ENCODE measurements at regions not wholly inside any gene's neighbourhood (a gene's known extent, or its start where the extent isn't known, plus 50 kb on each side); places are given as distances from the start of the nearest gene placed in this dataset.
"Not testable (repeated sequence)": the region's sequence is repeated elsewhere in the genome, so short reads cannot be mapped to it uniquely, and the experiment has no call there.

DNA sequence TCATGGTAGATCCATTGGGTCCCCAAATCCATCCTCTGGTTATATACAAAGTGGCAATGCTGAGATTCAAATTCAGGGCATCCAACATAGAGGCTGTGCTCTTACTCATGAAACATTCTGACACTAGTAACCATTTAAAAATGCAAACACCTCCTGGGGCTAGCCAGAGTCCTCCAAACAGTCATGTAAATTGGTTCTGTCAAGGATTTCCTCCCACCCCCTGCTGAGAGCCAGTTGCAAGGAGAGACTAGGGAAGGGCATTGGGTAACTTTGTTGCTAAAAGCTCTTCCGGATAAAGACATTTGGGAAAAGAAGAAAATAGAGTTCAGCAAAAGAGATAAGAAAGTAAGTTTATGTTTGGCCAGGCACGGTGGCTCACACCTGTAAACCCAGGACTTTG is 58.3 kb downstream of the ART5 start:
- not testable (repeated sequence) for DNase-seq

GRCh38 chr11:3581389-3581725 is 60.4 kb downstream of the ART5 start:
- DNase-seq = not testable (repeated sequence)

DNA sequence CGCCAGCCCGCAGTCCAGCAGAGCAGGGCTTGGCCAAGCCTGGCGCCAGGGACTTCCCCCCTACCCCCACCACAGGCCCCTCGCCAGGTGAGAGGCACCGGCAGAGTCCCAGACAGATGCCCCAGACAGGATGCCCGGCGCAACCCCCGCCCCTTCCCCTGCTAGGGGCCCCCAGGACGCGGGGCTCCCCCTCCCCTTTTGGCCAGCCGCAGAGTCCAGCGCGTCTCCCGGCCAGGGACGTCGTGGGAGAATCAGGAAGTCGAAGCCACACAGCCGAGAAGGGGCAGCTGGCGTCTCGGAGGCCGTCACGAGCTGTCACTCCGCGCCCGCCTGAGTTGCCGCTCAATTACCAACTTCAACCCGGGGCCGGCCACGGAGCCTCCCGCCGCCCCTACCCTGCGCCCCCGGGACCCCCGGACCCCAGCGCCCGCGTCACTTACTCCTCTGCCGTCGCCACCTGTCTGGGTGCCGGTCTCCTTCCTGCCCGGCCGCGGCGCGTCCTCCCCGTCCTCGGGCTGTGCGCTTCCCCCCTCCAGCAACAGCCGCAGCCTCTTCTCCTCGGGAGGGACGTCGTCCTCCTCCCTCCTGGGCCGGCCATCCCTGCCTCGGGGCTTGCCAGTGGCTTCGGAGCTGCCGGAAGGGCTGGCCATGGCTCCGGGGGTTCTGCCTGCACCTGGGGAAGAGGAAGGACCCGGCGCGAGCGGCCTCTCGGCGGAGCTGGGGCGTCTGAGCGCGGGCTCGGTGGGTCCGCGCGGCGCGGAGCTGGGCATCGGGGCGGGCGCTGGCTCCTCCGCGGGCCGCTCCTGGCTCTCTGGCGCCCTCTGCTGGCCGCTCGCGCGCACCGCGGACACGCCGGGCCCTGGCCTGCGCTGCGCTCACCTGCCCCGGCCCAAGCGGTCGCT is 61.1 kb downstream of the ART5 start:
- DNase-seq = peak in 1 of 2 experiments; percentile 20

DNA sequence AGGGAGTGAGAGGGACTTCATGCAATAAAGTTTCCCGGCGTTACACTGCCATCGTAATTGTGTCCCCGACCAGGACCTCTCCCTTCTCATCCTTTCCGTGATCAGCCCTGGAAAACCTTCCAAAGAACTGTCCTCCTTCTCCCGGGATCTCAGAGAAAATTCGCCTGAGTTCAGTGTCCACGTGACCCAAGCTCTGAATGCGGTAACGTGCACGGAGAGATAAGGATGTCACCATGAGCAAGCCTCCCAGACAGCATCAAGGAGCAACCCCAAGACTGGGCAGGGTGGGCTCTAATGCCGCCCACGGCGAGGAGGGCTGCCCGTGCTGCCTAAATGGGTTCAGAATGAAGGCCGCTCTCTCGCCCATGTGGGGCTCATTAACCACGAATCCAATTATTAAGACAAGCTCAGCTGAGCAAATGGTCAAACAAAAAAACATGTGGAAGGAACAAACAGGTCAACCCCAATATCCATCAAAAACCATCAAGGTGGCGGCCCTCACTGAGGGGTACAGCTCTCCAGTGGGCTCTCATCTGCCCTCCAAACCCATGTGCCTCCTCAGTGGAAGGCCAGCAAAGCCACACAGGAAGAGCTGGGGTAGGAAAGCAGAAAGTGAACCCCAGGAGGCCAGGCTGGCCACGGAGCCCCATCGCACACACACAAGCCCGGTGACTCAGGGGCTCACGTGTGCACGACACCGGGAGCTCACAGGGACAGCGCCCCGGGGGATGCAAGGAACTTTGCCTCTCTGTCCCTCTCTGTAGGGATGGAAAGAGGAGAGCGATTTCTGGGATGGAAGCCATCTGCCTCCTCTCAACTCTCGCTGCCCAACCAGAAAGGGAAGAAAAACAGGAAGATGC is 62.0 kb downstream of the ART5 start:
- not testable (repeated sequence) for DNase-seq

DNA sequence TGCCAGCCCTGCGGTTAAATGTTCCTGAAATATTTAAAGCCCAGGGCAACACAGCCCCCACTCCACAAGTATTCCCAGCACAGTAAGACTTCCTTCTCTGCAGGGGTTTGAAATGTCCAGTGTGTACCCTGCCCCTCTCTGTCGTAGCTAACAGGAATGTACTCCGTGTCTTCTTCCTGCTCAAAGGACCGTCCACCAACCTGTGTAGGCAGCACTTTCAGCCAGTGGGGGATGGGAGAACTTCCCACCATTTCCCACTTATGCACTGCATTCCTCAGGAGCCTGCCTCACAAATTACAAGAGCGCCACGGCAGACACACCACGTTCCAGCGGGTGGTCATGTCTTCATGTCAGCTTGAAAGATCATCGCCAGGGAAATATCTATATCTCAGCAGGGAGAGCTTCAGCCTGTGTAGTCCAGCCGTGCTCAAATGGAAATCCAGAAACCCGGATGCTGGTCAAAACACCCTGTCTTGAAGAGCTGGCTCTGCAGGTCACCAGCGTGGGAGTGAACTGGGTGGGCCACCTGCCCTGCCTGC is 65.7 kb downstream of the ART5 start:
- DNase-seq = not testable (repeated sequence)

DNA sequence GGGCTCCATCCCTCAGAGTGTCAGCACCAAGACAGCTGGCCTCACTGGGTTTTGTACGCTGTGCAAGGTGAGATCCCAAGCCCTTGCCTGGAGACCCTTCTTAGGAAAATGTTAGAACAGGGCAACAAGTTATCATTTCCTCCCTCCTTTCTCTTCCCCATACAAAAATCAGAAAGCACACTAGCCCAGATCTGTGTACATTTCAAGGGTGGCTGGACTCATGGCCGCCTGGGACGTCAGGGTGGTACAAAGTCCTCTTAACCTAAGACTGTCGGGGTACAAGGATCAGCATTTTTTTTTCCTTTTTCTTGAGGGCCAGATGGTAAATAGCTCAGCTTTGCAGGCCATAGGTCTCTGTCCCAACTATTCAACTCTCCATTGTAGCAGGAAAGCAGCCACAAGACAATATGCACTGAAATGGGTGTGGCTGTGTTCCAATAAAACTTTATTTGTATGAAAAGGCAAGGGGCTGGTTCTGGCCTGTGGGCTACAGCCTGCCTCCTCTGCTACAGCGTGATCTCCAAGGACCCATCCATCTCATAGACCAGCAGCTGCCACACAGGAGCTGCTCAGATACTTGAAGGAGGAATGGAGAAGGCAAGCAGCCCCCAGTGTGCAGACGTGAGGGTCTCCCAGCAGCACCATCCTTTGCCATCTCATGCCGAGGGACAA is 68.7 kb downstream of the ART5 start:
- not testable (repeated sequence) for DNase-seq

GRCh38 chr11:3571752-3572151 is 70.0 kb downstream of the ART5 start:
- DNase-seq = not testable (repeated sequence)

GRCh38 chr11:3565838-3566237 is 76.0 kb downstream of the ART5 start:
- not testable (repeated sequence) for DNase-seq

GRCh38 chr11:3564383-3564782 is 77.4 kb downstream of the ART5 start:
- not testable (repeated sequence) for DNase-seq

- DNase-seq = not testable (repeated sequence)
Observed at GRCh38 chr11:3554621-3555020, 87.2 kb downstream of the ART5 start.

GRCh38 chr11:3544990-3545389 is 96.8 kb downstream of the ART5 start:
- DNase-seq = not testable (repeated sequence)

DNA sequence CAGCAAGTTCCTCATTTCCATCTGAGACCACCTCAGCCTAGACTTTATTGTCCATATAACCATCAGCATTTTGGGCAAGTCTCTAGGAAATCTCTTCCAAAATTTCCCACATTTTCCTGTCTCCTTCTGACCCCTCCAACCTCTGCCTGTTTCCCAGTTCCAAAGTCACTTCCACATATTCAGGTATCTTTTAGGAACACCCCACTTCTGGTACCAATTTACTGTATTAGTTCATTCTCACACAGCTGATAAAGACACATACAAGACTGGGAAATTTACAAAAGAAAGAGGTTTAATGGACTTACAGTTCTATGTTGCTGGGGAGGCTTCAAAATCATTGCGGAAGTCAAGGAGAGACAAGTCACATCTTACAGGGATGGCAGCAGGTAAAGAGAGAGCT is 103.6 kb downstream of the ART5 start:
- DNase-seq = not testable (repeated sequence)

DNA sequence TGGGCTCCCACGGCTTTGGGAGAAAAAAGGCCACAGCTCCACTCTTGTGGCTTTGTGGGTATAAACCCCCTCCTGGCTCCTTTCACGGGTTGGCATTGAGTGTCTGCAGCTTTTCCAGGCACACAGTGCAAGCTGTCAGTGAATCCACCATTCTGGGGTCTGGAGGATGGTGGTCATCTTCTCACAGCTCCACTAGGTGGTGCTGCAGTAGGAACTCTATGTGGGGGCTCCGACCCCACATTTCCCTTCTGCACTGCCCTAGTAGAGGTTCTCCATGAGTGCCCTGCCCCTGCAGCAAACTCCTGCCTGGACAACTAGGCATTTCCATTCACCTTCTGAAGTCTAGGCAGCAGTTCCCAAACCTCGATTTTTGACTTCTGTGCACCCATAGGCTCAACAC is 104.5 kb downstream of the ART5 start:
- DNase-seq = not testable (repeated sequence)

DNA sequence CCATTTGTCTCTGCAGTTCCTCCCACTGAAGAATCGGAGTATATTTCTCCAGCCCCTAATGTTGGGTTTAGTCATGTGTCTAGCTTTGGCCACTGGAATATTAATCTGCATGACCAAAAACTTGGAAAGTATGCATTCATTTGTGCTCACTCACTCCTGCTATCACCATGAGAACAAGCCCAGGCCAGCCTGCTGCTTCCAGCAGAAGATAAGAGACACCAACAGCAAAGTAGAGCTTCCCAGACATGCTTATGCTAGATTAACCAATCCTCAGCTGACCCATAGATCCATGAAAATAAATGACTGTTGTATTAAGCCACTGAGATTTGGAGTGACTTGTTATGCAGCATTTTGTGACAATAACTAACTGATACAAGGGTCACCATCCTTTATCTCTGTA is 108.8 kb downstream of the ART5 start:
- DNase-seq = not testable (repeated sequence)

DNA sequence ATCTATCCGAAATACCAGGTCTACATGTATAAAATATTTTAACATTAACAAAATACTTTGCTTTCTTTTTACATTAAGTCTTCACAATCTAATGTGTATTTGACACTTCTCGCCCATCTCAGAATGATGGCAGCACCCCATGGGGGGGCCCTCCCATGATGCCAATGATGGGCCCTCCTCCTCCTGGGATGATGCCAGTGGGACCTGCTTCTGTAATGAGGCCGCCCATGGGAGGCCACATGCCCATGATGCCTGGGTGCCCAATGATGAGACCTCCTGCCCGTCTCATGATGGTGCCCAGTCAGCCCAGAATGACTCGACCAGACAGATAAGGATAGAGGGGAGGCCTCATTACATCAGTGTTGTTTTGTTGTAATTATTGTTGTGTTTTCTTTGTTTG is 110.5 kb downstream of the ART5 start:
- DNase-seq = not testable (repeated sequence)

- not testable (repeated sequence) for DNase-seq
Observed at GRCh38 chr11:3523567-3523966, 118.2 kb downstream of the ART5 start.

GRCh38 chr11:3520905-3521304 is 120.9 kb downstream of the ART5 start:
- DNase-seq = not testable (repeated sequence)

GRCh38 chr11:3519841-3520240 is 122.0 kb downstream of the ART5 start:
- not testable (repeated sequence) for DNase-seq

DNA sequence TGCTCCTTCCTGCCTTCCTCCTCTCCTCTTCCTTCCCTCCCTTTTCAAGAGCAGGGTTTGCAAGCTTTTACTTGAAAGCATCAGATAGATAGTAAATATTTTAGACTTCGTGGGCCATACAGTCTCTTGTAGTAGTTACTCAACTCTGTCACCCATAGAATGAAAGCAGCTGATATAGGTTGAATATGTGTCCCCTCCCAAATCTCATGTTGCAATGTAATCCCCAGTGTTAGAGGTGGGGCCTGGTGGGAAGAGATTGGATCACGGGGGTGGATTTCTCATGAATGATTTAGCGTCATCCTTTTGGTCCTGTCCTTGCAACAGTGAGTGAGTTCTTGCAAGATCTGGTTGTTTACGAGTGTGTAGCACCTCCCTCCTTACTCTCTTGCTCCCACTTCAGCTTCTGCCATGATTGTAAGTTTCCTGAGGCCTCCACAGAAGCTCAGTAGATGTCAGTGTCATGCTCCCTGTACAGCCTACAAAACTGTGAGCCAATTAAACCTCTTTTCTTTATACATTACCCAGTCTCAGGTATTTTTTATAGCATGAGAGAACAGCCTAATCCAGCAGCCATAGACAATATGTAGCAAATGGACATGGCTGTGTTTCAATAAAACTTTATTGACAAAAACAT is 124.7 kb downstream of the ART5 start:
- not testable (repeated sequence) for DNase-seq

GRCh38 chr11:3516345-3516933 is 125.4 kb downstream of the ART5 start:
- DNase-seq = not testable (repeated sequence)

- not testable (repeated sequence) for DNase-seq
Observed at GRCh38 chr11:3514635-3515424, 127.0 kb downstream of the ART5 start.

Measured in NCI-H446 (cell line).